Panc1 (cell line): ENCODE measurements at regions not wholly inside any gene's neighbourhood (a gene's known extent, or its start where the extent isn't known, plus 50 kb on each side); places are given as distances from the start of the nearest gene placed in this dataset.
"Not testable (repeated sequence)": the region's sequence is repeated elsewhere in the genome, so short reads cannot be mapped to it uniquely, and the experiment has no call there.

Experiments used
- ATAC-seq: fragments of 200-7000 bp; cut with Tn5 transposase; 2 replicates; pipeline ENCODE4 v1.9.1; 2020; ENCODE audit warnings: mild to moderate bottlenecking, moderate library complexity
- BruUV-seq: library from RNA; stranded (reverse); fragments of 400-500 nt; replicated peaks from 2 replicates; lab custom pipeline; 2021; lab: Mats Ljungman, UMichigan
- CTCF ChIA-PET: fragments of 300-600 bp; sonication (Branson Sonifier 250); formaldehyde crosslinking; loops from one replicate; lab custom pipeline; 2022; ENCODE audit warnings: antibody characterized with exemption; lab: Charles Lee
- POLR2A ChIA-PET: fragments of 300-600 bp; sonication (Branson Sonifier 250); formaldehyde crosslinking; loops from one replicate; lab custom pipeline; 2022; ENCODE audit warnings: antibody characterized with exemption; lab: Charles Lee
- DNase-seq: peaks from one replicate; pipeline ENCODE4 v3.0.0-alpha.2; 2010; ENCODE audit warnings: low read depth, low spot score
- H3K27ac ChIP-seq: 2 replicates; pipeline ENCODE4 v1.5.1; 2011; ENCODE audit warnings: mild to moderate bottlenecking, low read length, inconsistent platforms
- H3K27me3 ChIP-seq: fragments of 200-500 bp; sonication (Bioruptor generic); 2 replicates; pipeline ENCODE4 v1.6.0; 2014; ENCODE audit warnings: low read length, inconsistent platforms; ENCODE audit not compliant: control insufficient read depth, insufficient read depth
- H3K36me3 ChIP-seq: fragments of 200-500 bp; sonication (Bioruptor generic); 2 replicates; pipeline ENCODE4 v1.5.1; 2014; ENCODE audit warnings: inconsistent platforms, mild to moderate bottlenecking, low read length, moderate library complexity; ENCODE audit not compliant: control insufficient read depth, insufficient read depth
- H3K4me1 ChIP-seq: 2 replicates; pipeline ENCODE4 v1.5.1; 2011; ENCODE audit warnings: inconsistent platforms, mild to moderate bottlenecking, low read length, moderate library complexity; ENCODE audit not compliant: control insufficient read depth, insufficient read depth
- H3K4me3 ChIP-seq, 2 experiments: 2 replicates each; pipeline ENCODE4 v1.5.1; 2011 to 2012; ENCODE audit warnings: low read depth in 2 of 2, low read length in 2 of 2, mild to moderate bottlenecking in 2 of 2, inconsistent platforms in 1 of 2, moderate library complexity in 1 of 2
- H3K9me3 ChIP-seq: fragments of 200-500 bp; sonication (Bioruptor generic); 2 replicates; pipeline ENCODE4 v1.5.1; 2014; ENCODE audit warnings: low read depth, mild to moderate bottlenecking, inconsistent platforms, low read length, moderate library complexity; ENCODE audit not compliant: control insufficient read depth, insufficient read depth
- POLR2AphosphoS5 ChIP-seq: IDR thresholded peaks from 2 replicates; pipeline ENCODE4 v1.6.1; 2012; ENCODE audit warnings: mild to moderate bottlenecking, low read depth, low read length, moderate library complexity
- SIN3A ChIP-seq: IDR thresholded peaks from 2 replicates; pipeline ENCODE4 v1.6.1; 2012; ENCODE audit warnings: low read depth, mild to moderate bottlenecking, low read length, moderate library complexity, borderline replicate concordance; ENCODE audit not compliant: insufficient read depth
- TCF7L2 ChIP-seq: IDR thresholded peaks from 2 replicates; pipeline ENCODE4 v1.6.1; 2011; ENCODE audit warnings: mild to moderate bottlenecking, low read depth, low read length, inconsistent platforms
- in situ Hi-C: cut with HindIII; loops from 2 replicates; pipeline ENCODE4 v1.10.0; 2016; ENCODE audit warnings: low sequenced_read_pairs, low pct_unique_long_range_greater_than_20kb
- intact Hi-C: fragments of 100-400 bp; cut with micrococcal nuclease; formaldehyde crosslinking; loops from one replicate; pipeline ENCODE4 v1.10.0; 2022; ENCODE audit not compliant: unreplicated experiment
- TF ChIP-seq, protein P1 (sequence below): fragments of 450-650 bp; IDR thresholded peaks from 2 replicates; pipeline ENCODE4 v1.5.1; 2017; ENCODE audit warnings: mild to moderate bottlenecking
- TF ChIP-seq, protein P2 (sequence below), 2 experiments: IDR thresholded peaks; 2 replicates each; pipeline ENCODE4 v1.6.1; 2011 to 2012; ENCODE audit warnings: low read depth in 2 of 2, control low read depth in 1 of 2, low read length in 1 of 2, mild to moderate bottlenecking in 1 of 2, moderate library complexity in 1 of 2; ENCODE audit not compliant: insufficient read depth in 1 of 2

- ATAC-seq: no peak
- H3K4me1 ChIP-seq: no peaks in the 10 kb centered on the region
- in situ Hi-C loops: no loop called here
- intact Hi-C loops: no loop called here
- TF ChIP-seq SIN3A (no peak), POLR2AphosphoS5 (no peak)
- TF ChIP-seq, protein P1, sequence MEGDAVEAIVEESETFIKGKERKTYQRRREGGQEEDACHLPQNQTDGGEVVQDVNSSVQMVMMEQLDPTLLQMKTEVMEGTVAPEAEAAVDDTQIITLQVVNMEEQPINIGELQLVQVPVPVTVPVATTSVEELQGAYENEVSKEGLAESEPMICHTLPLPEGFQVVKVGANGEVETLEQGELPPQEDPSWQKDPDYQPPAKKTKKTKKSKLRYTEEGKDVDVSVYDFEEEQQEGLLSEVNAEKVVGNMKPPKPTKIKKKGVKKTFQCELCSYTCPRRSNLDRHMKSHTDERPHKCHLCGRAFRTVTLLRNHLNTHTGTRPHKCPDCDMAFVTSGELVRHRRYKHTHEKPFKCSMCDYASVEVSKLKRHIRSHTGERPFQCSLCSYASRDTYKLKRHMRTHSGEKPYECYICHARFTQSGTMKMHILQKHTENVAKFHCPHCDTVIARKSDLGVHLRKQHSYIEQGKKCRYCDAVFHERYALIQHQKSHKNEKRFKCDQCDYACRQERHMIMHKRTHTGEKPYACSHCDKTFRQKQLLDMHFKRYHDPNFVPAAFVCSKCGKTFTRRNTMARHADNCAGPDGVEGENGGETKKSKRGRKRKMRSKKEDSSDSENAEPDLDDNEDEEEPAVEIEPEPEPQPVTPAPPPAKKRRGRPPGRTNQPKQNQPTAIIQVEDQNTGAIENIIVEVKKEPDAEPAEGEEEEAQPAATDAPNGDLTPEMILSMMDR: no peak
- CTCF ChIA-PET: no interaction called here
- no TSS peak for BruUV-seq
- DNase-seq: no peak
- POLR2A ChIA-PET: no interaction called here
- no peak overlapping the region for H3K4me3 ChIP-seq
- no peaks in the 10 kb centered on the region for H3K36me3 ChIP-seq
- no peaks in the 10 kb centered on the region for H3K27me3 ChIP-seq
- no peaks in the 10 kb centered on the region for H3K9me3 ChIP-seq
- no peak overlapping the region for H3K27ac ChIP-seq
Observed at GRCh38 chr12:5335069-5335468, 96.8 kb upstream of the NTF3 start.

DNA sequence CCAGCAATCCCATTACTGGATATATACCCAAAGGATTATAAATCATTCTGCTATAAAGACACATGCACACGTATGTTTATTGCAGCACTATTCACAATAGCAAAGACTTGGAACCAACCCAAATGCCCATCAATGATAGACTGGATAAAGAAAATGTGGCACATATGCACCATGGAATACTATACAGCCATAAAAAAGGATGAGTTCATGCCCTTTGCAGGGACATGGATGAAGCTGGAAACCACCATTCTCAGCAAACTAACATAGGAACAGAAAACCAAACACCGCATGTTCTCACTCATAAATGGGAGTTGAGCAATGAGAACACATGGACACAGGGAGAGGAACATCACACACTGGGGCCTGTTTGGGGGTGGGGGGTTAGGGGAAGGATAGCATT is 90.8 kb upstream of the NTF3 start:
- POLR2A ChIA-PET, ATAC-seq: not testable (repeated sequence)

DNA sequence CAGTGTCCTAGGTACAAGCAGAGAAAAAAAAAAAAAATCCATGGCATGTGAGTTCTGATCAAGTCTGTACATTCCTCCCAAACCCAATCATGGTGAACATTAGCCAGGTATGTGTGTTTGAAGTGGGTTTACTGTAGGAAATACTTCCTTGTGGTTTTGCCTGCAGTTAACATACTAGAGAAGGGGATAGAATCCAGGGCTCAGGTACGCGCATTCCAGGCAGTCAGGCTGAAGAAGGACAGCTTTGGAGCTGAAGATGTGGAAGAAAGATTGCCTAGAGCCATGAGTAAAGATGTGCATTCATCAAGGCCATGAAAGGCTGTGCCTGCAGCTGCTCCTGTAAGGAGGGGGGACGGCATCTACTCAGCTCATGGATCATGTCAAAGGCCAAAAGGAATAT is 88.2 kb upstream of the NTF3 start:
- CTCF ChIA-PET: no interaction called here
- in situ Hi-C loops: no loop called here
- BruUV-seq: no TSS peak
- intact Hi-C loops: no loop called here
- POLR2A ChIA-PET: no interaction called here
- TF ChIP-seq SIN3A: no peak
- TF ChIP-seq, protein P2, sequence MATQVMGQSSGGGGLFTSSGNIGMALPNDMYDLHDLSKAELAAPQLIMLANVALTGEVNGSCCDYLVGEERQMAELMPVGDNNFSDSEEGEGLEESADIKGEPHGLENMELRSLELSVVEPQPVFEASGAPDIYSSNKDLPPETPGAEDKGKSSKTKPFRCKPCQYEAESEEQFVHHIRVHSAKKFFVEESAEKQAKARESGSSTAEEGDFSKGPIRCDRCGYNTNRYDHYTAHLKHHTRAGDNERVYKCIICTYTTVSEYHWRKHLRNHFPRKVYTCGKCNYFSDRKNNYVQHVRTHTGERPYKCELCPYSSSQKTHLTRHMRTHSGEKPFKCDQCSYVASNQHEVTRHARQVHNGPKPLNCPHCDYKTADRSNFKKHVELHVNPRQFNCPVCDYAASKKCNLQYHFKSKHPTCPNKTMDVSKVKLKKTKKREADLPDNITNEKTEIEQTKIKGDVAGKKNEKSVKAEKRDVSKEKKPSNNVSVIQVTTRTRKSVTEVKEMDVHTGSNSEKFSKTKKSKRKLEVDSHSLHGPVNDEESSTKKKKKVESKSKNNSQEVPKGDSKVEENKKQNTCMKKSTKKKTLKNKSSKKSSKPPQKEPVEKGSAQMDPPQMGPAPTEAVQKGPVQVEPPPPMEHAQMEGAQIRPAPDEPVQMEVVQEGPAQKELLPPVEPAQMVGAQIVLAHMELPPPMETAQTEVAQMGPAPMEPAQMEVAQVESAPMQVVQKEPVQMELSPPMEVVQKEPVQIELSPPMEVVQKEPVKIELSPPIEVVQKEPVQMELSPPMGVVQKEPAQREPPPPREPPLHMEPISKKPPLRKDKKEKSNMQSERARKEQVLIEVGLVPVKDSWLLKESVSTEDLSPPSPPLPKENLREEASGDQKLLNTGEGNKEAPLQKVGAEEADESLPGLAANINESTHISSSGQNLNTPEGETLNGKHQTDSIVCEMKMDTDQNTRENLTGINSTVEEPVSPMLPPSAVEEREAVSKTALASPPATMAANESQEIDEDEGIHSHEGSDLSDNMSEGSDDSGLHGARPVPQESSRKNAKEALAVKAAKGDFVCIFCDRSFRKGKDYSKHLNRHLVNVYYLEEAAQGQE (IDR thresholded peaks at IDR 0.05; ENCODE audit: insufficient read depth in 1 of 2, low read depth in 2 of 2, low read length in 1 of 2): no peak
- TF ChIP-seq TCF7L2: no peak
- TF ChIP-seq, protein P1: no peak
- TF ChIP-seq POLR2AphosphoS5: no peak
- ATAC-seq (no peak), DNase-seq (no peak)
- no peaks in the 10 kb centered on the region for H3K4me1 ChIP-seq
- H3K36me3 ChIP-seq: no peaks in the 10 kb centered on the region
- H3K9me3 ChIP-seq: no peaks in the 10 kb centered on the region
- no peak overlapping the region for H3K27ac ChIP-seq
- no peaks in the 10 kb centered on the region for H3K27me3 ChIP-seq
- H3K4me3 ChIP-seq: no peak overlapping the region

More for the DNA sequence above, 90.8 kb upstream of the NTF3 start:
- intact Hi-C loops, H3K27me3 ChIP-seq, H3K36me3 ChIP-seq, BruUV-seq, H3K4me1 ChIP-seq, H3K27ac ChIP-seq, in situ Hi-C loops, DNase-seq, CTCF ChIA-PET, H3K9me3 ChIP-seq, H3K4me3 ChIP-seq: not testable (repeated sequence)
